NB4 (cell line): ENCODE measurements at regions not wholly inside any gene's neighbourhood (a gene's known extent, or its start where the extent isn't known, plus 50 kb on each side); places are given as distances from the start of the nearest gene placed in this dataset.

Source experiments
- CTCF ChIP-seq: IDR thresholded peaks from one replicate; pipeline ENCODE4 v1.5.1; 2012; ENCODE audit warnings: low read depth, low read length
- POLR2A ChIP-seq: IDR thresholded peaks from 2 replicates; pipeline ENCODE4 v1.6.1; 2011; ENCODE audit warnings: mild to moderate bottlenecking; ENCODE audit not compliant: insufficient read length; ENCODE audit errors: extremely low read depth

GRCh38 chr17:20935740-20936139 is 107.1 kb downstream of the USP22 start:
- no peak for TF ChIP-seq POLR2A
- TF ChIP-seq CTCF: no peak
